NCI-H2196 (cell line): ENCODE measurements at regions not wholly inside any gene's neighbourhood (a gene's known extent, or its start where the extent isn't known, plus 50 kb on each side); places are given as distances from the start of the nearest gene placed in this dataset.
"Not testable (repeated sequence)": the region's sequence is repeated elsewhere in the genome, so short reads cannot be mapped to it uniquely, and the experiment has no call there.

ENCODE experiments used
- DNase-seq: peaks from one replicate; lab custom pipeline; 2025; ENCODE audit not compliant: unreplicated experiment; lab: John Stamatoyannopoulos, UW

DNA sequence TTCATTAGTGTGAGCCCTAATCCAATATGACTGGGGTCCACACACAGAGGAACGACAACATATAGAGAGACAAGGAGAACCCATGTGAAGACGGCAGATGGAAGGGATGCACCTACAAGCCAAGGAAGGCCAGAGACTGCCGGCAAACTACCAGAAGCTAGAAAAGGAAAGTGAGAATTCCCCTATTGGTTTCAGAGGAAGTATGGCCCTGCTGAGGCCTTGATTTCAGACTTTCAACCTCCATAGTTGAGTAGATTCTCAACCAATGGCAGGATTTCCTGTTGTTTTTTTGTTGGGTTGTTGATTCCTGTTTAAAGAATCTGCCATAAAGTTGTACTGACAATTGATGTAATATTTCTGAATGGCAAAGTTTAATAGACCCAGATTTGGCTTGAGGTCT lies 241.5 kb downstream of the SATB2 start:
- DNase-seq: no peak

DNA sequence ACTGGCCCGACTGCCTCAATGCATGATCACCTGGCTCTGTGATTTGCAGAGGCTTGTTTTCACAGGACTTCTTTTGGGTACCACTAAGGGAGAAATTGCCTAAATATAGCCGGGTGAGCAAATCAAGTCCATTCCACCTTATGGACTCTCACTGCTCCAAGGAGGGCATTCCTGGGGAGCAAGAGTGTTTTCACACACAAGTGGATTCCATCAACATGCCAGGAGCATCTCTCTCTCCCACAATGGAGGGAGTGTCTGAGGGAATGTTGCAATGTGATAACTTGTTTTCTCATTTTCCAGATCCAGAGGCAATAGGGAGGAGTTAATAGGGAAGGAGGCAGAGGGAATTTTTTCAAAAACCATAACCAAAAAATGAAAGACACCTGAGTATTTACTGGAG lies 250.7 kb downstream of the SATB2 start:
- no peak for DNase-seq

DNA sequence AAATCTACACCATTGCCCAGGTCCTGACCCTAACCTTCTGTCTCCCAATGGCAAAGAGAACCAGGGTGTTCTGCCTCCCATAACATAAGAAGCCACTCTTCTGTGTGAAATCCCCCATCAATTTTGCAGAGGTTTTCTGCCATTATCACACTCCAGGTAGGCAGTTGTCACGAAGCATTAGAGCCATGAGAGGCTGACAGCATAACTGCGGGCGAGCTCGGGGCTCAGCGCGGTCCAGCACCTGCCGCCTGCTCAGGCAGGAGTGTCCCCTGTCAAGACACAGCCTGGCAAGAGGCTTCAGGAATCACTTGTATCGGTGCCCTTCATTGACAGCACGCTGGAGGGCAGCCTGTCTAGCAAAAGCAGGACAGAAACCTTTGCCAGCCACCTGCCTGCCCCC lies 251.2 kb downstream of the SATB2 start:
- no peak for DNase-seq

DNA sequence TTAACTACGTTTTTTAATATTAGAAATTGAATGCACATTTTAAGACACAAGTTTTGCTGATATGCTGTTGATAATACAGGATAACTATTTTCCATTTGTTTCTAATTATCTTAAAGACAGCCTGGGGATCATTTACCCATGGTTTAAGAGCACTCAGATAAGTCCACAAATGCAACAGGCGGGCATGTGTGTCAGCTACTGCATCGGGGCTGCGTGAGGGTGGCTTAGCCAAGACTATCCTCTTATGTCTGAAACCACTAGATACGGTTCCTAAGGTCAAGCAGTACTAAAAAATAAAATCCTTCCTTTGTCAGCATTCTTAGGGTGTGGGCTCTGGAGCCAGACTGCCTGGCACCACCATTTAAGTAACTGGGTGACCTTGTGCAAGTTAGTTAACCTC lies 254.8 kb downstream of the SATB2 start:
- DNase-seq: no peak

DNA sequence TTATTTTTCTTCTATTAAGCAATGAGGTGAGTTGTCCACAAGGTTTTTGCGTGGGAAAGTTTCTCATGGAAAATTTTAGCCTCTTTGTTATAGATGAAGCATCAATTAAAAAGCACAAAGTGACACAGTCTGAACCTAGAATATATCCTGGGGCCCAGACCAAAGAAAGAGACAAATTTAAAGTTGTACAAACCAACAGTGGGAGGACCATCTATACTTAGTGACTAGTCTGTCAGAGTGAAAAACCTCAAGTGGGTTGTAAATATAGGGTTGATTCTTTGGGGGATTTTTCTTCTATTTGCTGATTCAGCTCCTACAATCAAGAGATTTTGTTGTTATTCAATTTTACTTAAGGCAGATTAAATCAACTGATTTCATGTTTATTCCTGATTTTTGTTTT lies 256.2 kb downstream of the SATB2 start:
- DNase-seq: no peak

DNA sequence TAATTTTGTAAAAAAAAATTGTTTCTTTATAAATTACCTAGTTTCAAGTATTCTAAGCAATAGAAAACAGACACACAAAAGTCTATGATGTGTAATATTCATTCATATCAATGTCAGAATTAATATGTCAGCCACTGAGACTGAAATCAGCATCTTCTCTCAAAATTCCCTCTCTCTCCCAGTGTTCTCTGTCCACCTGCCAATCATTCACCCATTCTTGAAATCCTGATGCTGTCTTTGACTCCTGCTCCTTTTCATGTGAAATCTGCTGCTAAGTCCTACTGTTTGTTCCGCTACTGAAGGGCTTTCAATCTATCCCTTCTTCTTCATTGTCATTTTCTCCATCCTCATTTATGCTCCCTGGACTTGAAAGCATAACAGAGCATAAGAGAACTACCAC lies 257.9 kb downstream of the SATB2 start:
- no peak for DNase-seq

DNA sequence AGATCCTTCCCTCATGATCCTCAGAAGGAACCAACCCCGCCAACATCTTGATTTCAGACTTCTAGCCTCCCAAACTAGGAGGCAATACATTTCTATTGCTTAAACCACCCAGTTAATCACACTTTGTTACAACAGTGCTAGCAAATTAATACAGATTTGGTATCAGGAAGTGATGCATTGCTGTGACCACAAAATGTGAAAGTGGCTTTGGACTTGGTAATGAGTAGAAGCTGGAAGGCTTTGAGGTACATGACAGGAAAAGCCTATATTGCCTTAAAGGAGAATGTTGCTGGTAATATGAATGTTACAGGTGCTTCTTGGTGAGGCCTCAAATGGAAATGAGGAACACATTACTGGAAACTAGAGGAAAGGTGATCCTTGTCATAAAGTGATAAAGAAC lies 260.3 kb downstream of the SATB2 start:
- no peak for DNase-seq

DNA sequence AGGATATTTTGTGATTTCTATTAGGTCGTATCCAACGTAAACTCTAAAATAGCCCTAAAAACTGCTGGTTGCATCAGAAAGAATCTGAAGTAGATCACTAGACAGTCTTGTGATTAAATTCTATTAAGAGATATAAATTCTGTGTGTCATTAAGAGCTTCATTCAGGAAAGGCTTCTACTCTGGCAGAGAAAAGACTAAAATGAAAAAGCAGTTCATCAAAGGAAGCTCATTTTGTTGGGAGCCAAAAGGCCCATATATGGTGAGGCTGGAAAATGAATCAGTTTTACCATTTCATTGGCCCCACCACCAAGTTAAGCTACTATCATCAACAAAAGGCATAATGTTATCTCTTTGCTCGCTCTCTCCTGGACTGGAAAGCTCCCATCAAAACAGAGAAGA lies 261.1 kb downstream of the SATB2 start:
- no peak for DNase-seq

DNA sequence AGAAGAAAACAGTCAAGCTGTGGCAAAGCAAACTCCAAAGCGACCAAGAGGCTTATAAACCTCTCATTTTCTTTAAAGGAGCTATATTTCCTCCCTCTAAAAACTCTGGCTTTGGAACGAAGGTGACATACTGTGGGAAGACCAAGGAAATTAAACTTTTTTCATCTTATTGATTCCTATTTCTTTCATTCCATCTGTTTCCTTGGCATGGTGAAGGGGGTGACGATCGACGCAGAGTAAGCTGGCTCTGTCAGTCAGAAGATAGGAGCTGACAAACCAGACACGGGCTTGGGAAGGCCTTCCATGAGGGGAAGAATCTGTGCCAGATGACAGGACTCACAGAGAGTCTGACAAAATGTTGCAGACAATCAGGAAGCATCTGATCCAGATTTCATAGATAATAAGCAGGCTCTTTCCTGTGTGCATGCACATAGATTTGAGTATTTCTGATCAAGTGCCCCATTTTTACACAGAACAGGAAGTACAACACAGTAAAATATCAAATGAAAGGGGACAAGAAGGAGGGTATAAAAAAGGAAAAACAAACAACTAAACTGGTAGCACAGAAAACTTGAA lies 261.7 kb downstream of the SATB2 start:
- no peak for DNase-seq

DNA sequence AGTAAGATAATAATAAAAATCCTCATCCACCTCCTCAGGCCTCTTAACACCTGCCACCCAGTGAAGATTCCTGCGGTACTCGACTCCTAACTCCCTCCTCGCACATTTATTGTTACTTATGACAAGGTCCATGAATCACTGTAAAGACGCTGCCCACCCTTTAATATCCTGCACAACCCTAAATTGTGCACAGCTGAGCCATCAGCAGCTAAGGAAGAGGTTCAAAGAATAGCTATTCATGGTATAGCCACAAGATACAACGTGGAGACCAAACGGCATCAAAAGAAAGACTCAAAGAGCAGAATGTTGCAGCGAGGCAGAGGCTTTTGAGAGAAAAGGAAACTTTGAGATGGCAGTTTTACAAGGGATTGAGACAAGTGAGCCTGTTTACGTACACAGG lies 266.3 kb downstream of the SATB2 start:
- no peak for DNase-seq

DNA sequence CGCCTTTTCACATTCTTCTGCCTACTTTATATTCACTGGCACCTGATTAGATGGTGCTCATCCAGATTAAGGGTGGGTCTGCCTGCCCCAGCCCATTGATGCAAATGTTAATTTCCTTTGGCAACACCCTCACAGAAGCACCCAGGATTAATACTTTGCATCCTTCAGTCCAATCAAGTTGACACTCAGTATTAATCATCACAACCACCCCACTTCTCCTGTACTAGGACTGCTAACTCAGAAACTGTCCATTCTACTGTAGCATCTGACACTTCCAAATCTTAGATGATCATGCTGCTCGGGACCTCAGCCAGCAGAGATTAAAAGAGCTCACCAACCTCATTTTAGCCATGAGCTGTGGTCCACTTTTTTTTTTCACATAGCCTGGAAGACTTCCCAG lies 268.5 kb downstream of the SATB2 start:
- DNase-seq: no peak

DNA sequence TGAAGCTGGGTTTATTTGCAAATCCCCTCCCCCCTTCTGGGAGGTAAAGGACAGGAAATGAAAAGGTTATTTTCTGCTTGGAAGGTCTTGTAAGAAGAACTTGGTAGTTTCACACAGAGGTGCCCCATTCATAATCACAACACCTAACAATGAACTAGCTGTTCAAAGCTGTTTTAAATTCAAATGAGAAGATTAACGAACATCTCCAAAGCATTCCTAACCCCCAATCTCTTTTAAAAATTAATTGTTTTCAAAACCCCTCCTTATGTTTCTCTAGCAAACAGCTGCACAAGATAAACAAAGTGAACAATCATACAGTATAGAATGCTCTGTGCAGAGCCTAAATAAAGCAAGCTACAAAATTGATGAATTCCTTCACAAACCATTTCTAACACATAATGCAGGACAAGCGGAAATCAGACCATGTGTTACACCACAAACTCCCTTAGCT lies 271.4 kb downstream of the SATB2 start:
- no peak for DNase-seq

DNA sequence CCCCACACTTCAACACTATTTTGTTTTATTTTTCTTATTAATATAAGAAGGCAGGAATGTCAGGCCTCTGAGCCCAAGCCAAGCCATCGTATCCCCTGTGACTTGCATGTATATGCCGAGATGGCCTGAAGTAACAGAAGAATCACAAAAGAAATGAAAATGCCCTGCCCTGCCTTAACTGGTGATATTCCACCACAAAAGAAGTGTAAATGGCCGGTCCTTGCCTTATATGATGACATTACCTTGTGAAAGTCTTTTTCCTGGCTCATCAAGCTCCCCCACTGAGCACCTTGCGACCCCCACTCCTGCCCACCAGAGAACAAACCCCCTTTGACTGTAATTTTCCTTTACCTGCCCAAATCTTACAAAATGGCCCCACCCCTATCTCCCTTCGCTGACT lies 272.6 kb downstream of the SATB2 start:
- not testable (repeated sequence) for DNase-seq

DNA sequence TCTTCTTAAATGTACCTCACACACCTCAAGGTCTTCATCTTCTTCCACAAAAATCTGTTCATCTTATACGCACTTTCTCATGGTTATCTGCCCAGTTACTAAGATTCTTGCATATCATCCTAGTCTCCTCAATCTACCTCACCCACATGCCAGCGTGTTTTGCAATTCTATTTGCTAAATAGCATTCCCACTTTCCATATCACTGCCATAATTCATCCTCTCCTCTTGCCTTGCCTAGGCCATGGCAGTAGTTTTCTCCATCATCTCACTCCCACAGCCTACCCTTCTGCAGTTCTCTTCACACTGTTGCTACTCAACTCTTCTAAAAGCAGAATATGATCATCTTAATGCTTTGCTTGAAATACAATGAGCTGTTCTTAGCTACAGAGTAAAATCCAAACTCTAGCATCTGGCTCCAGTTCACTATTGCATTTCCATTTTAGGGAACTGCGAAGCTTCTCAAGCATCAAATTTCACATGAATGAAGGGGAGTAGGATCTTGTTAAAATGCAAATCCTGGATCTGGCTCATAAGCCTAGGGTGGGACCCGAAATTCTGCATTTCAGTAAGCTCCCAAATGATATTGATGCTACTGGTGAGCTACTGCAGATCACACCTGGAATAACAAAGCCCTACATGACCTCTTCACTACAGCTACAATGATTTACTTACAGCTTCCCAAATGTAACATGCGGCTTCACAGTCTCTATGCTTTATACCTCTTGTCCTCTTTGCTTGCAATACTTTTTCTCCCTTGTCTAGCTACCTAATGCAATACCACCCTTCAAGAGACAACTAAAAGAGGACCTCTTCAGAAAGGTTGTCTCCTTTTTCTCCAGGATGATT lies 293.9 kb downstream of the SATB2 start:
- no peak for DNase-seq

DNA sequence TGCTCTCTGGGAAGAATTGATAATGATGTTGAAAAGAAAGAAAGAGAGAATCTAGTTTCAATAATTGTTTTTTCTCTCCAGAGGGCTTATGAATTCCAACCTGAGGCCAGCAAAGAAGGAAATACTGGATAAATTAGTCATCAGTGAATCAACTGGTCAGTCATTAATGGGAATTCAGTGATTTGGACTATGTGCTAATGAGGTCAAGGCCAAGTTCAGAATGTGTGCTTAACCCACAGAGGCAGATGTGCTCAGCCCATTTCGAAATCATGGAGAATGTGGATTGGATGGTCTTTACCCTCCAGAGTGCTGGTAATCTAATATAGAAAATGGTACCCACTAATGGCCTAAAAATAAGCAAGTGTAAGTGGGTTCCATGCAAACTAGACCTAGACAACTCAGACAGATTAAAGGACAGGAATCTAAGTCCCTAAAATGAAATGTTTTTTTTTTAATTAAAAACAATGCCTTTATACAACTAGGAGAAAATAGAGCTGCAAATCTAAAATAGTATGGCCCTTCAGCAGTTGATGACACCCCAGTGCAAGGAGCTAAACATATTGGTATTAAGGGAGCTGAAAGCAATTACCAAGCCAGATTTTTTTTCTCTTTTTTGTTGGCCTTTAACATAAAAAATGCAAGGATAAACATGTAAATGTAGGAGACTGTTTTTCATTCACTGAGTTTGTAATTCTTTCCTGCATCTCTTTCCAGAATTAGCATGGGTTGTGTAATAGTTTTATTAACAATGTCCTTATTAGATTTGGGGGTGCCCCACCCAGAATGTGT lies 296.9 kb downstream of the SATB2 start:
- DNase-seq: no peak

DNA sequence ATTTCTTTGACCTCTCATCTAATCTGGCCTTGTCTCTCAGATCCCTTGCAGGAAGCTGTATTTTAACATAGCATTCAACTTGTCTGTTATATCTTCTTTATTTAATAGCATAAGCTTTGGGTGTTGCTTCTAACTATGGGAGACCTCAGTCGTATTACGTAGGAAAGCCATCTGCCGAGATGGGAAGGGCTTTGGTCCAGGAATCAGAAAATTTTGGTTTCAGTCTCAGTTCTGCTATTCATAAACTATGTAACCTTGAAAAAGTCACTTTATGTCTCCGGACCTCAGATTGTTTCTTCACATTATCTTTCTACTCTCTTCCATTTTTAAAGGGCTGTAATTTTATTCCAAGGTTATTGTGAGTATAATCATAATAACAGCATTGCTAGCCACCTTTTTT lies 297.7 kb downstream of the SATB2 start:
- no peak for DNase-seq

DNA sequence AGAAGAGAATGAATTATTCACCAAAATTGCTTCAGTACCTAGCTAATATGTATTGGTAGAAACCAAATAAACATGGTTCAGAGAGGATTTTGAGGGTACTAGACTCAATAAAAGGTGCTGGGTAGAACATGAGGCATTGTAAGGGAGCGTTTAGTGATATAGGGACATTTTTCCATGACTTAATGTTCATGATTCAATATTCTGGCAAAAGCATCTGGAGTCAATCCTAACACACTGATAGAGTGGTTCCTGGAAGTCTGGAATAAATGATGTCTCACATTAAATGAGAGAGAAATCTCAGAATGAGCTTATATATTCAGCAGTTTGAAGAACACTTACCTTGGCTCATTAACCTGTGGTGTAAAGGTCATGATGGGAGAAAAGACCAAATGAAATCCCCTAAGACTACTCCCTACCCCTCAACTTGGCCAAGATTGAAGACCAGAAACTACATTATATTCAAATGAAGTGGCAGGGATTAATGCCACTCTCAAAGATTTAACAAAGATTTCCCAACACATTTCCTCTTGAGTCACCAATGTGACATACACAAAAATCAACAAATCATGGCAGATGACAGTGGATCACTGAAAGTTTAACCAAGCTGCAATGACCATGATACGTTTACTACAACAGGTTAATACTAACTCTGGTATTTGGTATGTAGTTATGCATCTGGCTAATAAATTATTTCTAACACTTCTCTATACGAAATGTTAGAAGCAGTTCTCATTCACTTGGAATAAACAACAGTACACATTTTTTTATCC lies 309.5 kb downstream of the SATB2 start:
- DNase-seq: no peak

DNA sequence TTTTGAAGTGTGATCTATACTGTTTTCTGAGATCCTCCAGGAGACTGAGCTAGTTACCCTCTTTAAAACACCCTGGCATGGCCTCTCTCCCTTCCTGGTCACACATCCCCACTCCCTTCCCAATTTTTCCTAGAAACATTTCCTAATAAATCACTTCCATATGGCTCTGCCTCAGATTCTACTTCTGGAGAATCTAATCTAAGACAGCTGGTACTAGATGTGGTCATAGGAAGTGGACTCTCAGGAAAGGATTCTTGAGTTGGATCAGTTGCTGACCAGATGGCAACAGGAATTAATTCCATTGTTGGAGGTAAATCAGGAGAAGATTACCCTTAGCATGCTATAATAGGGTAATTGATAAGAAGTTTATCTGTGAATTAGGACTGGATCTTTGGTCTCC lies 310.5 kb downstream of the SATB2 start:
- DNase-seq: no peak

DNA sequence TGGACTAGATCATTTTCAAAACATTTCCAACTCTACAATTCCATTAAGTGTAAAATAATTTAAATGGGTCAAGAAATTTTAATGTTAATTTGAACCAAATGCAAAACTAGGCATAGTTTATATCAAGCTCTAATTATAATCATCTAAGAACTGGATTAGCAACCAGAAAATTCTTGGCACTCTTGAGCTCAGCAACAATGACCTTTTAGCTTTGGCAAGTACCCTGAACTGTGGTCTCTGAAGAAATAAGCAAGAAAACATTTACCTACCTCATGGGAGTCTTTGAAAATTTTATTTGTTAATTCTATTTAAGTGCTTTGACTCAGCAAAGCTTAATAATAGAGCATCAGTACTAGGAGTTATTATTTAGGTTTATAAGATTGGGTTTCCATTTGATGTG lies 313.2 kb downstream of the SATB2 start:
- DNase-seq: no peak

DNA sequence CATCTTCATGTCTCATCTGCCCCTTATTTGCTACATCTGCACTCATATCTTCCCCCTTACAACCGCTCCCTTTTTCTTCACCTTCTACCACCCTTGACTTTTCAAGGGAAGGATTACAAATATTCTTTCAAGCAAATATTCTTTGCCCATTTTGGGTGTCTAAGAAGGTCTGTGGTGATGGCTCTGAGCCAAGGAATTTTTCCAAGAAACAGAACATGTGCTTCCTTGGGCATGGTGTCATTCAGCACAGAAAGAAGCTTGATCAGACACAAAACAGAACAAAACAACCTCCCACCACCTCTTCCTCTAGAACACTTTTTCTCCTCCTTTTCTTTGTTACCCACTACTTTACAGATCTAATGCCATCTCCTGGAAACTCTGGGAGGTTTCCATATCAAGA lies 313.7 kb downstream of the SATB2 start:
- no peak for DNase-seq

DNA sequence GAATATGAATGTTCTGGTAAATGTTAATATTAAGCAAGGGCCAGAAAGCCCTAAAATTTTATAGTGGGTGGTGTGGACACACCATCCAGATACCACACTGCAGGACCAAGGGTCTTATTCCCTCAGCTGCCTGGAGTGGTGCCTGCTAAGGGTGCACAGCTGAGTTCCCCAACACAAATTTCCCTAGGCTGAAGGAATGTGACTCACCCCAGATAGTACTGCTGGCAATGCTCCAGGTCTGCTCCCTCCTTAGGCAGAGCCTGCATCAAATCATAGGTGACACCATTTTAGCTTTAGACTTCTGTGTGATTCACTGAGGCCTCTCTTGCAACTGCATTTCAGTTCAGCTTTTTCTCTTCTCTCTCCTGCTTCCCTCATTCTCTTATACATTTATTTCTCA lies 321.1 kb downstream of the SATB2 start:
- DNase-seq: no peak
